Nephron (organoid): ENCODE measurements at regions not wholly inside any gene's neighbourhood (a gene's known extent, or its start where the extent isn't known, plus 50 kb on each side); places are given as distances from the start of the nearest gene placed in this dataset.
"Not testable (repeated sequence)": the region's sequence is repeated elsewhere in the genome, so short reads cannot be mapped to it uniquely, and the experiment has no call there.

Experiments used
- H3K27ac Mint-ChIP-seq, 3 experiments: 2 replicates each; pipeline ENCODE4 v1.8.0; 2020; ENCODE audit warnings: mixed read lengths in 3 of 3, mild to moderate bottlenecking in 2 of 3, moderate library complexity in 1 of 3
- H3K27me3 Mint-ChIP-seq: 2 replicates; pipeline ENCODE4 v1.8.0; 2021; ENCODE audit warnings: low read depth, mild to moderate bottlenecking, moderate library complexity, mixed read lengths
- H3K36me3 Mint-ChIP-seq: 2 replicates; pipeline ENCODE4 v1.8.0; 2020; ENCODE audit warnings: low read depth, mixed read lengths
- H3K4me1 Mint-ChIP-seq: 2 replicates; pipeline ENCODE4 v1.8.0; 2020; ENCODE audit warnings: mixed read lengths
- H3K4me3 Mint-ChIP-seq, 3 experiments: 2 replicates each; pipeline ENCODE4 v1.8.0; 2020; ENCODE audit warnings: mild to moderate bottlenecking in 3 of 3, mixed read lengths in 3 of 3, moderate library complexity in 2 of 3
- H3K9me3 Mint-ChIP-seq: 2 replicates; pipeline ENCODE4 v1.8.0; 2020; ENCODE audit warnings: mixed read lengths

GRCh38 chr15:20250206-20250605 lies 291.4 kb downstream of the GOLGA6L6 start:
- not testable (repeated sequence) for H3K4me1 Mint-ChIP-seq, H3K27me3 Mint-ChIP-seq, H3K4me3 Mint-ChIP-seq, H3K27ac Mint-ChIP-seq
- H3K9me3 Mint-ChIP-seq, result peaks cover 44% of the 10 kb centered on the region
- H3K36me3 Mint-ChIP-seq, result peaks cover 11% of the 10 kb centered on the region

DNA sequence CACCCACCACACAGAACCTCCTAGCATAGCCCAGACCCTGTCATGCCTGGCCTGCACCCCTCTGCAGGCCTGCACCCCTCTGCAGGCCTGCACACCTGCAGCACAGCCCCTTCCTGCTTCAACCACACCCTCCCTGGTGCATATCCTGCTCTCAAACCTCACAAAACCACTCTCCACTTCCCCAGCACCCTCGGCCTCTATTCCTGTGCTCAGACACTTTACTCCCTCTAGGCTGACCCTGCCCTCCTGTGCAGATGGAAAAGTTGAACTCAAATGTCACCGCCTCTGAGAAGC lies 292.0 kb downstream of the GOLGA6L6 start:
- peaks cover 41% of the 10 kb centered on the region for H3K9me3 Mint-ChIP-seq
- not testable (repeated sequence) for H3K4me1 Mint-ChIP-seq, H3K27ac Mint-ChIP-seq, H3K36me3 Mint-ChIP-seq, H3K27me3 Mint-ChIP-seq, H3K4me3 Mint-ChIP-seq

GRCh38 chr15:20248434-20248833 lies 293.2 kb downstream of the GOLGA6L6 start:
- H3K4me3 Mint-ChIP-seq, H3K27ac Mint-ChIP-seq, H3K36me3 Mint-ChIP-seq, H3K4me1 Mint-ChIP-seq, H3K27me3 Mint-ChIP-seq: not testable (repeated sequence)
- H3K9me3 Mint-ChIP-seq, result peaks cover 40% of the 10 kb centered on the region

GRCh38 chr15:20247137-20247536 lies 294.5 kb downstream of the GOLGA6L6 start:
- not testable (repeated sequence) for H3K4me1 Mint-ChIP-seq, H3K4me3 Mint-ChIP-seq, H3K27me3 Mint-ChIP-seq, H3K27ac Mint-ChIP-seq
- peaks cover 10% of the 10 kb centered on the region for H3K36me3 Mint-ChIP-seq
- peaks cover 42% of the 10 kb centered on the region for H3K9me3 Mint-ChIP-seq

- H3K36me3 Mint-ChIP-seq, result peaks cover 10% of the 10 kb centered on the region
- H3K27ac Mint-ChIP-seq, H3K4me3 Mint-ChIP-seq, H3K27me3 Mint-ChIP-seq, H3K4me1 Mint-ChIP-seq: not testable (repeated sequence)
- H3K9me3 Mint-ChIP-seq, result peaks cover 40% of the 10 kb centered on the region
Measured at GRCh38 chr15:20246624-20247023, 295.0 kb downstream of the GOLGA6L6 start.

GRCh38 chr15:20245856-20246255 lies 295.7 kb downstream of the GOLGA6L6 start:
- not testable (repeated sequence) for H3K27me3 Mint-ChIP-seq, H3K27ac Mint-ChIP-seq, H3K4me3 Mint-ChIP-seq, H3K4me1 Mint-ChIP-seq
- Mint-ChIP-seq H3K36me3 (peaks cover 10% of the 10 kb centered on the region), H3K9me3 (peaks cover 39% of the 10 kb centered on the region)

DNA sequence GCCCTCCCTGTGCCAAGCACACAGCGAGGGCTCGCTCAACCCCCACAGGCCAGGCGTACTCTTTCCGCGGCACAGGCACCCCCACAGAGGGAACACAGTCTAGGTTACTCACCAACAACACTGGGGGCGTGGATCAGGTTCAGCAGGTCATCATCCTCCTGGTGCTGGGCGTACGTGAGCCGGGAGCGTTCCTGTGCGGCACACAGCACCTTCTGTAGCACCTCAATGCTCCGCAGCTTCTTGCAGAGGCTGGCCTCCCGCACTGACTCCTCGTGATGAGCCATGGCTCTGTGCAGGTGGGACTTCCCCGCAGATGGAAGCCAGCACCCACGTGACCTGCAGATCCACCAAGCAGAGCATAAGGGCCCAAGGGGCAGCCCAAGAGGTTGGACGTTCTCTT lies 296.8 kb downstream of the GOLGA6L6 start:
- not testable (repeated sequence) for H3K27ac Mint-ChIP-seq, H3K36me3 Mint-ChIP-seq, H3K27me3 Mint-ChIP-seq, H3K4me1 Mint-ChIP-seq, H3K4me3 Mint-ChIP-seq
- peaks cover 36% of the 10 kb centered on the region for H3K9me3 Mint-ChIP-seq

- not testable (repeated sequence) for H3K27me3 Mint-ChIP-seq, H3K36me3 Mint-ChIP-seq, H3K27ac Mint-ChIP-seq, H3K4me3 Mint-ChIP-seq, H3K4me1 Mint-ChIP-seq
- peaks cover 26% of the 10 kb centered on the region for H3K9me3 Mint-ChIP-seq
Measured at GRCh38 chr15:20243486-20244240, 297.9 kb downstream of the GOLGA6L6 start.

GRCh38 chr15:20240366-20240917 lies 301.2 kb downstream of the GOLGA6L6 start:
- H3K27ac Mint-ChIP-seq, H3K4me3 Mint-ChIP-seq, H3K27me3 Mint-ChIP-seq, H3K36me3 Mint-ChIP-seq, H3K4me1 Mint-ChIP-seq: not testable (repeated sequence)
- H3K9me3 Mint-ChIP-seq, result peaks cover 20% of the 10 kb centered on the region

GRCh38 chr15:20239186-20239585 lies 302.4 kb downstream of the GOLGA6L6 start:
- H3K27me3 Mint-ChIP-seq, H3K27ac Mint-ChIP-seq, H3K4me1 Mint-ChIP-seq, H3K4me3 Mint-ChIP-seq, H3K36me3 Mint-ChIP-seq: not testable (repeated sequence)
- peaks cover 27% of the 10 kb centered on the region for H3K9me3 Mint-ChIP-seq

DNA sequence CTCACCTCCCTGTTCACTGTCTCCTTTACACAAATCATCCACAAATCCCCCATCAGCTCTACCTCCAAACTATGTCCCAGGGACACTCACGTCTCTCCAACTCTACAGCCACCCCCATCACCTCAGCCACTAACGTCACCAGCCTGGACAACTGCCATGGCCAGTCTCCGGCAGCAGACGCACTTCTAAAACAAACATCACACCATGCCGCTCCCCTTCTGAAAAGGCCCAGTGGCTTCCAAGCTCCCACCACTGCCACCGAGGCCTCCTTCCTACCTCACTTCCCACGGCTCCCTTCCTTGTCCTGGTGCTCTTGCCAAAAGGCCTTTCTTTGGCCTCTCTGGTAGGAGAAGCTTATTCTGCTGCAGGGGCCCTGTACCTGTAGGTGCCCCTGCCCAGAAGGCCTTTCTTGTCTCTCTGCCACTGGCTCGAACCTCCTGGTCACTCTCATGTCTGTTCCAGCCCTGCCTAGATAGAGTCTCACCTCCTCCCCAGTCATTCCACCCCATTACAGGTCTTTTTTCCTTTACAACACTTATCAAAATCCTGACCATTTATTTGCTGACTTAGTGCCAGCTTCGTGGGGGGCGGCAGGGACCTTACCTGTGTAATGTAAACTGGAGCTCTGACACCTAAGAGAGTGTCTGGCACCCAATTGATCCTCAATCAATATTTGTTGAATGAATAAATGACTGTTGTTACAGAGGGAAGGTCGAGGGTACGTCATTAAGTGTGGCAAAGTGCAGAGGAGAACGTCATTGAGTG lies 304.2 kb downstream of the GOLGA6L6 start:
- not testable (repeated sequence) for H3K27me3 Mint-ChIP-seq, H3K4me3 Mint-ChIP-seq, H3K36me3 Mint-ChIP-seq, H3K4me1 Mint-ChIP-seq, H3K27ac Mint-ChIP-seq
- peaks cover 20% of the 10 kb centered on the region for H3K9me3 Mint-ChIP-seq

- H3K27me3 Mint-ChIP-seq, H3K27ac Mint-ChIP-seq, H3K36me3 Mint-ChIP-seq, H3K4me3 Mint-ChIP-seq, H3K4me1 Mint-ChIP-seq: not testable (repeated sequence)
- H3K9me3 Mint-ChIP-seq, result peaks cover 13% of the 10 kb centered on the region
Measured at GRCh38 chr15:20235728-20236127, 305.9 kb downstream of the GOLGA6L6 start.

GRCh38 chr15:20234006-20234540 lies 307.5 kb downstream of the GOLGA6L6 start:
- H3K9me3 Mint-ChIP-seq, result peaks cover 25% of the 10 kb centered on the region
- H3K27me3 Mint-ChIP-seq, H3K36me3 Mint-ChIP-seq, H3K27ac Mint-ChIP-seq, H3K4me1 Mint-ChIP-seq, H3K4me3 Mint-ChIP-seq: not testable (repeated sequence)

DNA sequence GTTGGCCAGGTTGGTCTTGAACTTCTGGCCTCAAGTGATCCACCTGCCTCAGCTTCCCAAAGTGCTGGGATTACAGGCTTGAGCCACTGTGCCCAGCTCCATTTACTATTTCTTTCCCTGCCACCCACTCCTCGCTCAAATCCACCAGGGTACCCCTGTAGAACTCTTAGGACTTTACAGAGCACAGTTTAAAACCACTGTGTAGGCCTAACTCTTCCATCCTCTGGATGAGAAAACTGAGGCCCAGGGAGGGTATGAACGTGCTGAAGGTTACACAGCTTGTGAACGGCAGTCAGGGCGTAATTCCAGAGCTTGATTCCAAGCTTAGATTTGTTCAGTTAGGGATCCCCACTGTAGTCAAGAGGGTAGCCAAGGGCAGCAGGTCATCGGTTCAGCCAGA lies 309.1 kb downstream of the GOLGA6L6 start:
- not testable (repeated sequence) for H3K27me3 Mint-ChIP-seq, H3K4me3 Mint-ChIP-seq, H3K4me1 Mint-ChIP-seq, H3K36me3 Mint-ChIP-seq, H3K27ac Mint-ChIP-seq
- H3K9me3 Mint-ChIP-seq, result peaks cover 32% of the 10 kb centered on the region

DNA sequence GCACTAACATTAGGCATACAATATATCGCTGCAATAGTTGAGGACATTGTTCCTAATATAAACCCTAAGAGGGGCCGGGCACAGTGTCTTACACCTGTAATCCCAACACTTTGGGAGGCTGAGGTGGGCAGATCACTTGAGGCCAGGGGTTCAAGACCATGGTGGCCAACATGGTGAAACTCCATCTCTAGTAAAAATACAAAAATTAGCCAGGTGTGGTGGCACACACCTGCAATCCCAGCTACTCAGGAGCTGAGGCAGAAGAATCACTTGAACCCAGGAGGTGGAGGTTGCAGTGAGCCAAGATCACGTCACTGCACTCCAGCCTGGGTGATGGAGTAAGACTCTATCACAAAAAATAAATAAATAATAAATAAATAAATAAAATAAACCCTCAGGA lies 310.9 kb downstream of the GOLGA6L6 start:
- peaks cover 32% of the 10 kb centered on the region for H3K9me3 Mint-ChIP-seq
- not testable (repeated sequence) for H3K36me3 Mint-ChIP-seq, H3K27ac Mint-ChIP-seq, H3K4me3 Mint-ChIP-seq, H3K4me1 Mint-ChIP-seq, H3K27me3 Mint-ChIP-seq
